Stimulated activated naive CD8-positive, alpha-beta T cell treated with anti-CD3 and anti-CD28 coated beads, Interleukin-15, Interleukin-2, amounts not matched to agents 100 ng/mL and 50 ng/mL, for 24 hours (primary cell): ENCODE measurements at regions not wholly inside any gene's neighbourhood (a gene's known extent, or its start where the extent isn't known, plus 50 kb on each side); places are given as distances from the start of the nearest gene placed in this dataset.

Experiments used
- H3K27ac Mint-ChIP-seq: one replicate; pipeline ENCODE4 v1.8.0; 2021; ENCODE audit warnings: mild to moderate bottlenecking, mixed read lengths
- H3K27me3 Mint-ChIP-seq: one replicate; pipeline ENCODE4 v1.8.0; 2021; ENCODE audit warnings: mixed read lengths
- H3K36me3 Mint-ChIP-seq: one replicate; pipeline ENCODE4 v1.8.0; 2021; ENCODE audit warnings: low read depth, mixed read lengths
- H3K4me1 Mint-ChIP-seq: one replicate; pipeline ENCODE4 v1.8.0; 2021; ENCODE audit warnings: low read depth, mixed read lengths
- H3K4me3 Mint-ChIP-seq: one replicate; pipeline ENCODE4 v1.8.0; 2021; ENCODE audit warnings: mild to moderate bottlenecking, mixed read lengths
- H3K9me3 Mint-ChIP-seq: one replicate; pipeline ENCODE4 v1.8.0; 2021; ENCODE audit warnings: mixed read lengths

- H3K4me3 Mint-ChIP-seq, result no peak overlapping the region
- H3K27me3 Mint-ChIP-seq, result peaks cover 3% of the 10 kb centered on the region
- no peaks in the 10 kb centered on the region for H3K9me3 Mint-ChIP-seq
- H3K4me1 Mint-ChIP-seq, result no peaks in the 10 kb centered on the region
- no peak overlapping the region for H3K27ac Mint-ChIP-seq
- no peaks in the 10 kb centered on the region for H3K36me3 Mint-ChIP-seq
Observed at GRCh38 chr3:10575601-10576160, 70.3 kb upstream of the ATP2B2 start.

GRCh38 chr3:10577486-10577885, 72.1 kb upstream of the ATP2B2 start:
- Mint-ChIP-seq H3K4me3 (no peak overlapping the region), H3K27ac (no peak overlapping the region), H3K27me3 (peaks cover 11% of the 10 kb centered on the region), H3K4me1 (no peaks in the 10 kb centered on the region), H3K9me3 (no peaks in the 10 kb centered on the region), H3K36me3 (no peaks in the 10 kb centered on the region)

- H3K9me3 Mint-ChIP-seq, result no peaks in the 10 kb centered on the region
- peaks cover 17% of the 10 kb centered on the region for H3K27me3 Mint-ChIP-seq
- no peaks in the 10 kb centered on the region for H3K36me3 Mint-ChIP-seq
- H3K27ac Mint-ChIP-seq, result no peak overlapping the region
- H3K4me3 Mint-ChIP-seq, result no peak overlapping the region
- no peaks in the 10 kb centered on the region for H3K4me1 Mint-ChIP-seq
Observed at GRCh38 chr3:10580426-10580825, 75.0 kb upstream of the ATP2B2 start.

- peaks cover 22% of the 10 kb centered on the region for H3K27me3 Mint-ChIP-seq
- H3K27ac Mint-ChIP-seq, result no peak overlapping the region
- H3K4me3 Mint-ChIP-seq, result no peak overlapping the region
- H3K9me3 Mint-ChIP-seq, result no peaks in the 10 kb centered on the region
- no peaks in the 10 kb centered on the region for H3K36me3 Mint-ChIP-seq
- no peaks in the 10 kb centered on the region for H3K4me1 Mint-ChIP-seq
Observed at GRCh38 chr3:10581251-10581650, 75.9 kb upstream of the ATP2B2 start.

GRCh38 chr3:10581716-10582115, 76.3 kb upstream of the ATP2B2 start:
- no peaks in the 10 kb centered on the region for H3K4me1 Mint-ChIP-seq

GRCh38 chr3:10582733-10583132, 77.3 kb upstream of the ATP2B2 start:
- Mint-ChIP-seq H3K4me3 (no peak overlapping the region), H3K36me3 (no peaks in the 10 kb centered on the region), H3K27ac (no peak overlapping the region), H3K4me1 (no peaks in the 10 kb centered on the region), H3K9me3 (no peaks in the 10 kb centered on the region), H3K27me3 (peaks cover 22% of the 10 kb centered on the region)

More at GRCh38 chr3:10581716-10582115, 76.3 kb upstream of the ATP2B2 start:
- Mint-ChIP-seq H3K27ac (no peak overlapping the region), H3K4me3 (no peak overlapping the region), H3K36me3 (no peaks in the 10 kb centered on the region), H3K27me3 (peaks cover 22% of the 10 kb centered on the region), H3K9me3 (no peaks in the 10 kb centered on the region)

- Mint-ChIP-seq H3K4me3 (no peak overlapping the region), H3K27me3 (peaks cover 22% of the 10 kb centered on the region), H3K9me3 (no peaks in the 10 kb centered on the region), H3K4me1 (no peaks in the 10 kb centered on the region), H3K27ac (no peak overlapping the region), H3K36me3 (no peaks in the 10 kb centered on the region)
Observed at GRCh38 chr3:10583798-10584708, 78.7 kb upstream of the ATP2B2 start.

GRCh38 chr3:10585945-10586344, 80.6 kb upstream of the ATP2B2 start:
- H3K4me3 Mint-ChIP-seq, result no peak overlapping the region
- H3K27me3 Mint-ChIP-seq, result peaks cover 23% of the 10 kb centered on the region
- no peaks in the 10 kb centered on the region for H3K36me3 Mint-ChIP-seq
- no peak overlapping the region for H3K27ac Mint-ChIP-seq
- H3K4me1 Mint-ChIP-seq, result no peaks in the 10 kb centered on the region
- H3K9me3 Mint-ChIP-seq, result no peaks in the 10 kb centered on the region

- peaks cover 52% of the 10 kb centered on the region for H3K27me3 Mint-ChIP-seq
- H3K4me3 Mint-ChIP-seq, result no peak overlapping the region
- no peaks in the 10 kb centered on the region for H3K36me3 Mint-ChIP-seq
- H3K4me1 Mint-ChIP-seq, result no peaks in the 10 kb centered on the region
- H3K27ac Mint-ChIP-seq, result no peak overlapping the region
- H3K9me3 Mint-ChIP-seq, result no peaks in the 10 kb centered on the region
Observed at GRCh38 chr3:10594915-10595314, 89.5 kb upstream of the ATP2B2 start.

GRCh38 chr3:10596746-10597448, 91.5 kb upstream of the ATP2B2 start:
- no peaks in the 10 kb centered on the region for H3K9me3 Mint-ChIP-seq
- peaks cover 41% of the 10 kb centered on the region for H3K27me3 Mint-ChIP-seq

GRCh38 chr3:10597733-10598132, 92.3 kb upstream of the ATP2B2 start:
- Mint-ChIP-seq H3K27me3 (peaks cover 37% of the 10 kb centered on the region), H3K27ac (no peak overlapping the region), H3K9me3 (no peaks in the 10 kb centered on the region), H3K36me3 (no peaks in the 10 kb centered on the region), H3K4me3 (no peak overlapping the region), H3K4me1 (peaks cover 10% of the 10 kb centered on the region)

More at GRCh38 chr3:10596746-10597448, 91.5 kb upstream of the ATP2B2 start:
- H3K27ac Mint-ChIP-seq, result no peak overlapping the region
- peaks cover 2% of the 10 kb centered on the region for H3K4me1 Mint-ChIP-seq
- H3K4me3 Mint-ChIP-seq, result no peak overlapping the region
- no peaks in the 10 kb centered on the region for H3K36me3 Mint-ChIP-seq

GRCh38 chr3:10599017-10599416, 93.6 kb upstream of the ATP2B2 start:
- peaks cover 23% of the 10 kb centered on the region for H3K4me1 Mint-ChIP-seq
- H3K4me3 Mint-ChIP-seq, result no peak overlapping the region
- H3K27me3 Mint-ChIP-seq, result peaks cover 35% of the 10 kb centered on the region
- H3K9me3 Mint-ChIP-seq, result no peaks in the 10 kb centered on the region
- H3K27ac Mint-ChIP-seq, result no peak overlapping the region
- H3K36me3 Mint-ChIP-seq, result no peaks in the 10 kb centered on the region

- Mint-ChIP-seq H3K4me1 (peaks cover 27% of the 10 kb centered on the region), H3K36me3 (no peaks in the 10 kb centered on the region), H3K9me3 (no peaks in the 10 kb centered on the region), H3K4me3 (no peak overlapping the region), H3K27ac (no peak overlapping the region), H3K27me3 (peaks cover 39% of the 10 kb centered on the region)
Observed at GRCh38 chr3:10599444-10599843, 94.1 kb upstream of the ATP2B2 start.

GRCh38 chr3:10600296-10600714, 94.9 kb upstream of the ATP2B2 start:
- no peaks in the 10 kb centered on the region for H3K9me3 Mint-ChIP-seq
- H3K4me1 Mint-ChIP-seq, result peaks cover 33% of the 10 kb centered on the region
- H3K27ac Mint-ChIP-seq, result no peak overlapping the region
- H3K36me3 Mint-ChIP-seq, result no peaks in the 10 kb centered on the region
- no peak overlapping the region for H3K4me3 Mint-ChIP-seq
- H3K27me3 Mint-ChIP-seq, result peaks cover 40% of the 10 kb centered on the region

GRCh38 chr3:10600726-10601125, 95.3 kb upstream of the ATP2B2 start:
- Mint-ChIP-seq H3K36me3 (no peaks in the 10 kb centered on the region), H3K27ac (no peak overlapping the region), H3K27me3 (peaks cover 35% of the 10 kb centered on the region), H3K4me1 (peaks cover 33% of the 10 kb centered on the region), H3K9me3 (no peaks in the 10 kb centered on the region), H3K4me3 (no peak overlapping the region)
